SK-N-SH treated with all-trans-retinoic acid at 6 μM for 48 hours (cell line): ENCODE measurements at regions not wholly inside any gene's neighbourhood (a gene's known extent, or its start where the extent isn't known, plus 50 kb on each side); places are given as distances from the start of the nearest gene placed in this dataset.
"Not testable (repeated sequence)": the region's sequence is repeated elsewhere in the genome, so short reads cannot be mapped to it uniquely, and the experiment has no call there.

Experiments used
- CSDC2 ChIP-seq: fragments of 250-450 bp; sonication (Bioruptor Pico); IDR thresholded peaks from 2 replicates; pipeline ENCODE4 v1.5.0; 2020; ENCODE audit warnings: mild to moderate bottlenecking, moderate library complexity
- CSRNP3 ChIP-seq: fragments of 250-450 bp; sonication (Bioruptor Pico); IDR thresholded peaks from 2 replicates; pipeline ENCODE4 v1.5.1; 2021; ENCODE audit warnings: mild to moderate bottlenecking, moderate library complexity
- ESRRG ChIP-seq: fragments of 250-450 bp; sonication (Bioruptor Pico); IDR thresholded peaks from 2 replicates; pipeline ENCODE4 v1.6.1; 2021; ENCODE audit warnings: mild to moderate bottlenecking
- GLIS3 ChIP-seq: fragments of 250-450 bp; sonication (Bioruptor Pico); IDR thresholded peaks from 2 replicates; pipeline ENCODE4 v1.5.0; 2020; ENCODE audit warnings: mild to moderate bottlenecking, moderate library complexity
- ISL1 ChIP-seq: fragments of 250-450 bp; sonication (Bioruptor Pico); IDR thresholded peaks from 2 replicates; pipeline ENCODE4 v2.1.2; 2022; ENCODE audit warnings: mild to moderate bottlenecking, moderate library complexity
- PATZ1 ChIP-seq: fragments of 250-450 bp; sonication (Bioruptor Pico); IDR thresholded peaks from 2 replicates; pipeline ENCODE4 v1.8.0; 2020; ENCODE audit warnings: mild to moderate bottlenecking, moderate library complexity, borderline replicate concordance
- POU6F1 ChIP-seq: fragments of 250-450 bp; sonication (Bioruptor Pico); IDR thresholded peaks from 2 replicates; pipeline ENCODE4 v1.8.0; 2021; ENCODE audit warnings: low read depth, mild to moderate bottlenecking, moderate library complexity, borderline replicate concordance
- PPARA ChIP-seq: fragments of 250-450 bp; sonication (Bioruptor Pico); IDR thresholded peaks from 2 replicates; pipeline ENCODE4 v1.5.0; 2020; ENCODE audit warnings: mild to moderate bottlenecking, borderline replicate concordance
- RARB ChIP-seq: fragments of 250-450 bp; sonication (Bioruptor Pico); IDR thresholded peaks from 2 replicates; pipeline ENCODE4 v1.8.0; 2021; ENCODE audit warnings: mild to moderate bottlenecking, moderate library complexity
- SNAI2 ChIP-seq: fragments of 250-450 bp; sonication (Bioruptor Pico); IDR thresholded peaks from 2 replicates; pipeline ENCODE4 v1.5.0; 2020; ENCODE audit warnings: mild to moderate bottlenecking, moderate library complexity
- TOX ChIP-seq: fragments of 250-450 bp; sonication (Bioruptor Pico); IDR thresholded peaks from 2 replicates; pipeline ENCODE4 v1.8.0; 2021; ENCODE audit warnings: mild to moderate bottlenecking, moderate library complexity, borderline replicate concordance
- ZFP30 ChIP-seq: fragments of 450-650 bp; formaldehyde crosslinking; IDR thresholded peaks from 2 replicates; pipeline ENCODE4 v1.5.0; 2022; ENCODE audit warnings: mild to moderate bottlenecking, moderate library complexity
- ZNF565 ChIP-seq: fragments of 450-650 bp; formaldehyde crosslinking; conservative IDR thresholded peaks from 2 replicates; pipeline ENCODE4 v1.5.0; 2020; ENCODE audit warnings: low read depth, mild to moderate bottlenecking, moderate library complexity

GRCh38 chr9:40174035-40174434, 818.6 kb downstream of the SPATA31A1 start:
- not testable (repeated sequence) for TF ChIP-seq PATZ1 (CRISPR knock-in tag); ZNF565 (CRISPR knock-in tag); TOX (CRISPR knock-in tag); PPARA (CRISPR knock-in tag); CSRNP3; CSDC2 (CRISPR knock-in tag); POU6F1 (CRISPR knock-in tag); RARB (CRISPR knock-in tag); SNAI2; ISL1 (CRISPR knock-in tag); GLIS3; ZFP30; ESRRG (CRISPR knock-in tag)
